HG02798 (cell line): ENCODE measurements at regions not wholly inside any gene's neighbourhood (a gene's known extent, or its start where the extent isn't known, plus 50 kb on each side); places are given as distances from the start of the nearest gene placed in this dataset.
"Not testable (repeated sequence)": the region's sequence is repeated elsewhere in the genome, so short reads cannot be mapped to it uniquely, and the experiment has no call there.

Experiments
- ATAC-seq: cut with Tn5 transposase; IDR thresholded peaks from one replicate; pipeline ENCODE4 v1.9.1; 2021; ENCODE audit warnings: mild to moderate bottlenecking; ENCODE audit not compliant: unreplicated experiment, poor library complexity

GRCh38 chr18:77329651-77330050, 80.0 kb downstream of the GALR1 start:
- no peak for ATAC-seq

GRCh38 chr18:77334876-77335275, 85.2 kb downstream of the GALR1 start:
- ATAC-seq = no peak

DNA sequence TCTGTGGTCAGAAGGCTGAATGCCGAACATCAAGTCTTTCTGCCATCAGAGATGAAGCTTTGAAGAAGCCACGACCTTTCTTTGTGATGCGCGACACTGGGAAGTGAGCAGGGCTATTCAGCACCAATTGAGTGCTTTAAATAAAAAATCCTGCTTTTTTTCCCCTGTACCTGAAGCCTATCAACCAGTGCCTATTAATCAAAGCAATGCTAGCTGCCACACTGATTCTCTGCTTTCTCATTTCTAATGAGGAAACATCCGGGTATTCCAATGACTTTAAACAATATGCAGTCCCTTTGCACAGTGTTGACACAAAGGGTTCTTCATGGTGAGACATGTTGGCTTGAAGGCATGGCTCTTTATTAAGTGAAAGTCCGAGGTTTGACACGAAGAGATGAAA, 88.0 kb downstream of the GALR1 start:
- ATAC-seq = no peak

- no peak for ATAC-seq
Measured at GRCh38 chr18:77339093-77339492, 89.4 kb downstream of the GALR1 start.

DNA sequence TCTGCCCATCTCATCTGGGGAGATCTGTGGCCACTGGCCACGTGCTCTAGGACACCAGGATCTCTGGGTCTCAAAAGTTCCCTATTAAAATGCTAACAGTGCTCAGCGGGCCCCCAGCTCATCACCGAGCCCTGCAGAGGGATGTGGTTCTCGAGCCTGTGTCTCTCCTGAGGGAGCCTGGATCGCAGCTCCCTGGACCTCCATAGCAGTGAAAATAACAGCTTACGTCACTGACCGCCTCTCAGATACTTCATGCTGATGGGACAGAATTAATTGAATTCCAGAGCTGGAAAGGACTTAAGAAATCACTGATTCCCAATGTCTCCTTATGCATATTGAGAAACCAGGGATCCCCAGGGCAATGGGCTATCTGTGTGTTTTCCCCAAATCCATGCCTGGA, 90.0 kb downstream of the GALR1 start:
- ATAC-seq = no peak

GRCh38 chr18:77340815-77341214, 91.2 kb downstream of the GALR1 start:
- ATAC-seq = no peak

- ATAC-seq = no peak
Measured at GRCh38 chr18:77341527-77342325, 92.1 kb downstream of the GALR1 start.

- no peak for ATAC-seq
Measured at GRCh38 chr18:77342736-77343135, 93.1 kb downstream of the GALR1 start.

GRCh38 chr18:77343846-77344510, 94.3 kb downstream of the GALR1 start:
- no peak for ATAC-seq

- no peak for ATAC-seq
Measured at GRCh38 chr18:77344786-77345500, 95.3 kb downstream of the GALR1 start.

- ATAC-seq = no peak
Measured at GRCh38 chr18:77346208-77346810, 96.7 kb downstream of the GALR1 start.

- ATAC-seq = not testable (repeated sequence)
Measured at GRCh38 chr18:77353349-77353748, 103.7 kb downstream of the GALR1 start.

DNA sequence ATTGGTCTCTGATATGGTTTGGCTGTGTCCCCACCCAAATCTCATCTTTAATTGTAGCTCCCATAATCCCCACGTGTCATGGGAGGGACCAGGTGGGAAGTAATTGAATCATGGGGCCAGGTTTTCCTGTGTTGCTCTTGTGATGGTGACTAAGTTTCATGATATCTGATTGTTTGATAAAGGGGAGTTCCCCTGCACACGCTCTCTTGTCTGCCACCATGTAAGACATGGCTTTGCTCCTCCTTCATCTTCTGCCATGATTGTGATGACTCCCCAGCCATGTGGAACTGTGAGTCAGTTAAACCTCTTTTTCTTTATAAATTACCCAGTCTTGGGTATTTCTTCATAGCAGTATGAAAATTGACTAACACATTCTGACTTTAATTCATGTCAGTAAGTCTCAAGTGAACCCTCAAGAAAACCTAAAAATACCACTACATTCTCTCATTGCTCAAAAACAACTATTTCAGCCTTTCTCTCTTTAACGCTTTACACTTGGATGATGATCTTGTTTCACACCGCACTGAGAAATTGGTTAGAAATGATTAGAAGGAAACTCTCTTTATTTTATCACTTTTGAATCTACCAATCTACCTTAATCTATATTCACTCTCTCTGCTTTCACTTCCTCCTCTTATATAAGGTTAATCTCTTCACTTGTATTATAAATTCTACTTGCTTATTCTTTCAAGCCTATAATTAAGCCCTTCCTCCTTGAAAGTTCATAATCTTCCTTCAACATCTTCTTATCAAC, 110.1 kb downstream of the GALR1 start:
- no peak for ATAC-seq

- ATAC-seq = no peak
Measured at GRCh38 chr18:77360315-77361190, 110.9 kb downstream of the GALR1 start.

GRCh38 chr18:77361382-77361781, 111.7 kb downstream of the GALR1 start:
- ATAC-seq = no peak

DNA sequence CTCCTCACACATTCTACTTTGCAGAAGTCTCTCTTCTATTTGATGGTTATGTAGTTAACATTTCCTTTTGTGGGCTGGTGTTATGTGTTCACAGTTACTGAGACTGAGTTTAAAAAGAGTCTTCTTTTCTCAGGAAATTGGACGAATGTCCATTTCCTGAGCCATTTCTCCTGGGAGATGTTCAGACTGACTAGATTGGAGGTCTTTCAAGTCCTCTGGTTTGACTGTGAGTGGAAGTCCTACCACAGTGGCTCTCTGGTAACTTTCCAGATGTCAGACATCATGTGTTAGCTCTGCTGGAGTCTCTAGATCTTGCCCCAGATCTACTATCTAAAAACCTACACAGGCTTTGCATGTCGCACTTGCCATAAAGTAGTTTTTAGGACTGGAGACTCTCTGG, 116.0 kb downstream of the GALR1 start:
- ATAC-seq = no peak

DNA sequence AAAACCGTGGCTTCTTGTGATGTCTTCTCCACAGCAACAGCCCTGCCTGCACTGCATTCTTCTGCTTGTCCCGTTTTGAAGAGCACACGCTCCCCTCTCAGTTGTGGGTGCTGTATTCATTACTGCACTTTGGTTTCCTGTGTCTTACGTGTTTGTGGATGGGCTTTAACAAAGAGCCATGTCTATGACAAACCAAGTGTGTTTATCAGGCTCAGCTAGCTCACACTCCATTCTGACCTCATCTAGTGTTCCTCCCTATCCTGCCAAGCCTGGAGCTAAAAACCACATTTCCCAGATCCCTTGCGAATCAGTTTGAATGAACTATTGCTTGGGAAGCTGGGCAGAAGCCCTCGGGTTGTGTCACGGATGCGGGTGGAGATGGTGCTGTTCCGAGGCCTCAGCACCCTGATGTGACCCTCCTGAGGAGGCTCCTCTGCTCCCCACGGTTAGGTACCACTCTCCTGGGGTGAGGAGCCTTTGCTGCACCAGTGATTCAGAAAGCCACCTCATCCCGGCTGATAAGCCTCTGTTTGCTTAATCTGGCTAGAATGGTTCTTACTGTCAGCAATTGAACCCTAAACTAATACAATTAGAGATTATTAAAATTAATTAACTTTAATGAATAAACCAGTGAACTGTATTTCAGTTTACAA, 116.5 kb downstream of the GALR1 start:
- no peak for ATAC-seq

DNA sequence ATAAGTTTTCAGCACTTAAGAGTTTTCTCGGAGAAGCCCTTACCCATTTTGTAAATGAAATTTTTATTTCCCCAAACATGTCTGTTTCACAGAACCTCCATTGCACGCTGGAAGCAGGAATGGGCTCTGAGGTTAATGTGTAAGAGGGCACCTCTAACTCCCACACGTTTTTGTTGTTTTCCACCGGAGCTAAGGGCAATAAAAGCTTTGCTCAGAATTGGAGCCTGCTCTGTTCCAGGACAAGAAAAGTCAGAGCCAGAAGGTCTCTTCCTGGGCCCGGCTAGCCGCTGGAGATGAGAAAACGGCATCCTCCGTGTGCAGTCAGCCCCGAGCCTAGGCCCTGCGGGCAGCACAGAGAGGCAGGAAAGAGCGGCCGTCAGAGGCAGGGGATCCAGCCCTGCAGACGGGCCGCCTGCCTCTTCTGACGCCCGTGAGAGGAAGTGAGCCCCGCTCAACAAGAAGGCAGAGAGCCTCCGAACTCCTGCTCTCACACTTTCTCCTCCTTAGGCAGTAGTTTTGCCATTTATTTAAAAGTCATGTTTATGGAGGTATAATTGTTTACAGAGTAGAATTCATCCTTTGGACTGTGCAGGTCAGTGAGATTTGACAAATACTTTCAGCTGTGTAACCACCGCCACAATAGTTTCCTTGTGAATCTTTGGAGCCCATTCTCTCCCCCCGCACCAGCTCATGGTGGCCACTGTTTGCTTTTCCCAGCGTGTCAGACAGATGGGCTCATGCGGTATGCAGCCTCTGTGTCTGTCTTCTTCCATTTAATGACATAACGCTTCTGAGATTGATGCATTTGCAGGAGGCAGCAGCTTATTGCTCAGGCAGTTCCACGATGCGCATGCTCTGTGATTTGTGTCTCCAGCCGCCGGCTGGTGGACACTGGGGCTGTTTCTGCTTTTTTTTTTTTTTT, 117.3 kb downstream of the GALR1 start:
- ATAC-seq = no peak
